Astrocyte (in vitro differentiated cells and primary cell): ENCODE measurements at regions not wholly inside any gene's neighbourhood (a gene's known extent, or its start where the extent isn't known, plus 50 kb on each side); places are given as distances from the start of the nearest gene placed in this dataset.

Source experiments
- DNase-seq: peaks from one replicate; pipeline ENCODE4 v3.0.0-alpha.2; 2010; ENCODE audit warnings: low read depth
- FAIRE-seq: peaks from 2 replicates; lab custom pipeline; 2011; peaks lifted over from hg19 to GRCh38; lab: Jason Lieb, UNC
- H2AFZ ChIP-seq: 2 replicates; pipeline ENCODE4 v1.6.0; 2012; ENCODE audit warnings: low read depth, low read length, inconsistent platforms
- H3K27ac ChIP-seq: 2 replicates; pipeline ENCODE4 v1.5.1; 2011; ENCODE audit warnings: low read depth, low read length, inconsistent platforms
- H3K27me3 ChIP-seq: 2 replicates; pipeline ENCODE4 v1.6.0; 2011; ENCODE audit warnings: low read length, inconsistent platforms; ENCODE audit not compliant: insufficient read depth
- H3K36me3 ChIP-seq: 2 replicates; pipeline ENCODE4 v1.5.1; 2011; ENCODE audit warnings: low read length, inconsistent platforms; ENCODE audit not compliant: insufficient read depth
- H3K4me1 ChIP-seq: 2 replicates; pipeline ENCODE4 v1.5.1; 2011; ENCODE audit warnings: low read length, inconsistent platforms; ENCODE audit not compliant: insufficient read depth
- H3K4me2 ChIP-seq: 2 replicates; pipeline ENCODE4 v1.6.0; 2012; ENCODE audit warnings: low read length, inconsistent platforms
- H3K4me3 ChIP-seq: 2 replicates; pipeline ENCODE4 v1.5.1; 2011; ENCODE audit warnings: low read depth, mild to moderate bottlenecking, low read length, inconsistent platforms; ENCODE audit not compliant: insufficient read depth
- H3K79me2 ChIP-seq: 2 replicates; pipeline ENCODE4 v1.6.0; 2012; ENCODE audit warnings: mild to moderate bottlenecking, low read length, inconsistent platforms; ENCODE audit not compliant: insufficient read depth
- H3K9ac ChIP-seq: 2 replicates; pipeline ENCODE4 v1.6.0; 2012; ENCODE audit warnings: mild to moderate bottlenecking, low read length, inconsistent platforms
- H3K9me3 ChIP-seq: 2 replicates; pipeline ENCODE4 v1.5.1; 2012; ENCODE audit warnings: low read depth, mild to moderate bottlenecking, low read length, inconsistent platforms; ENCODE audit not compliant: insufficient read depth
- H4K20me1 ChIP-seq: 2 replicates; pipeline ENCODE4 v1.6.0; 2012; ENCODE audit warnings: low read length, inconsistent platforms; ENCODE audit not compliant: insufficient read depth
- H3K27ac Mint-ChIP-seq: one replicate; pipeline ENCODE4 v1.8.0; 2021; ENCODE audit warnings: mild to moderate bottlenecking, mixed read lengths; ENCODE audit not compliant: unreplicated experiment
- H3K27me3 Mint-ChIP-seq: one replicate; pipeline ENCODE4 v1.8.0; 2021; ENCODE audit warnings: low read depth, mixed read lengths; ENCODE audit not compliant: unreplicated experiment
- H3K36me3 Mint-ChIP-seq: one replicate; pipeline ENCODE4 v1.8.0; 2021; ENCODE audit warnings: low read depth, mixed read lengths; ENCODE audit not compliant: unreplicated experiment
- H3K4me1 Mint-ChIP-seq: one replicate; pipeline ENCODE4 v1.8.0; 2021; ENCODE audit warnings: low read depth, mixed read lengths; ENCODE audit not compliant: unreplicated experiment
- H3K4me3 Mint-ChIP-seq: one replicate; pipeline ENCODE4 v1.8.0; 2021; ENCODE audit warnings: mild to moderate bottlenecking, moderate library complexity, mixed read lengths; ENCODE audit not compliant: unreplicated experiment
- H3K9me3 Mint-ChIP-seq: one replicate; pipeline ENCODE4 v1.8.0; 2021; ENCODE audit warnings: mild to moderate bottlenecking, mixed read lengths; ENCODE audit not compliant: unreplicated experiment
- EZH2 ChIP-seq: IDR thresholded peaks from 2 replicates; pipeline ENCODE4 v1.6.1; 2012; ENCODE audit warnings: mild to moderate bottlenecking, low read length, inconsistent platforms; ENCODE audit not compliant: insufficient read depth
- TF ChIP-seq, protein P1 (sequence below): IDR thresholded peaks from 2 replicates; pipeline ENCODE4 v1.5.1; 2011; ENCODE audit warnings: low read depth, mild to moderate bottlenecking, inconsistent platforms, low read length, moderate library complexity; ENCODE audit not compliant: insufficient read depth

DNA sequence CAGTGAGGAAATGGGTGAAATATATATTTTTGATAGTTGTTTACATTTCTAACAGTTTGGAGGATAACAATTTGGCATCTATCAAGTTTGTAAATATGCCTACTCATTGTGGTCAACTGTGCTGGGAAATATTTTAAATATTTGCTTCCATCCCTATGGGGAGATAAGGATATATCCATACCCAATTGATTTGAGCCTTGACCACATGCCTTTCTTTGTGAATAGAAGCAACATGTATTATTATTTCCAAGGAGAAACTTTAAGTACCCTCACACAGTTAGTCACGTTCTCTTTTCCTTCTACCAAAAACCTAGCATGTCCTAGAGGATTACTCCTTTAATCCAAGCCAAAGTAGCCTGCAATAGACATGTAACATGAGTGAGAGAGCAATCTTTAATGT, 245.4 kb upstream of the CBLB start:
- no peak overlapping the region for H3K4me2 ChIP-seq
- H3K27ac Mint-ChIP-seq, result peak overlapping the region; percentile 93
- TF ChIP-seq, protein P1, sequence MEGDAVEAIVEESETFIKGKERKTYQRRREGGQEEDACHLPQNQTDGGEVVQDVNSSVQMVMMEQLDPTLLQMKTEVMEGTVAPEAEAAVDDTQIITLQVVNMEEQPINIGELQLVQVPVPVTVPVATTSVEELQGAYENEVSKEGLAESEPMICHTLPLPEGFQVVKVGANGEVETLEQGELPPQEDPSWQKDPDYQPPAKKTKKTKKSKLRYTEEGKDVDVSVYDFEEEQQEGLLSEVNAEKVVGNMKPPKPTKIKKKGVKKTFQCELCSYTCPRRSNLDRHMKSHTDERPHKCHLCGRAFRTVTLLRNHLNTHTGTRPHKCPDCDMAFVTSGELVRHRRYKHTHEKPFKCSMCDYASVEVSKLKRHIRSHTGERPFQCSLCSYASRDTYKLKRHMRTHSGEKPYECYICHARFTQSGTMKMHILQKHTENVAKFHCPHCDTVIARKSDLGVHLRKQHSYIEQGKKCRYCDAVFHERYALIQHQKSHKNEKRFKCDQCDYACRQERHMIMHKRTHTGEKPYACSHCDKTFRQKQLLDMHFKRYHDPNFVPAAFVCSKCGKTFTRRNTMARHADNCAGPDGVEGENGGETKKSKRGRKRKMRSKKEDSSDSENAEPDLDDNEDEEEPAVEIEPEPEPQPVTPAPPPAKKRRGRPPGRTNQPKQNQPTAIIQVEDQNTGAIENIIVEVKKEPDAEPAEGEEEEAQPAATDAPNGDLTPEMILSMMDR, result no peak
- TF ChIP-seq EZH2, result no peak
- no peaks in the 10 kb centered on the region for H3K27me3 ChIP-seq
- peak; percentile 37 for FAIRE-seq
- peaks cover 7% of the 10 kb centered on the region for H3K4me1 Mint-ChIP-seq
- H3K27me3 Mint-ChIP-seq, result no peaks in the 10 kb centered on the region
- H3K9ac ChIP-seq, result no peak overlapping the region
- H3K27ac ChIP-seq, result peak overlapping the region; percentile 42
- H3K4me3 Mint-ChIP-seq, result no peak overlapping the region
- peaks cover 4% of the 10 kb centered on the region for H3K9me3 Mint-ChIP-seq
- no peaks in the 10 kb centered on the region for H3K36me3 ChIP-seq
- no peaks in the 10 kb centered on the region for H3K79me2 ChIP-seq
- H4K20me1 ChIP-seq, result no peaks in the 10 kb centered on the region
- H3K4me3 ChIP-seq, result no peak overlapping the region
- no peaks in the 10 kb centered on the region for H3K4me1 ChIP-seq
- peak overlapping the region; percentile 10 for H2AFZ ChIP-seq
- H3K9me3 ChIP-seq, result no peaks in the 10 kb centered on the region
- peak; percentile 48 for DNase-seq
- no peaks in the 10 kb centered on the region for H3K36me3 Mint-ChIP-seq

DNA sequence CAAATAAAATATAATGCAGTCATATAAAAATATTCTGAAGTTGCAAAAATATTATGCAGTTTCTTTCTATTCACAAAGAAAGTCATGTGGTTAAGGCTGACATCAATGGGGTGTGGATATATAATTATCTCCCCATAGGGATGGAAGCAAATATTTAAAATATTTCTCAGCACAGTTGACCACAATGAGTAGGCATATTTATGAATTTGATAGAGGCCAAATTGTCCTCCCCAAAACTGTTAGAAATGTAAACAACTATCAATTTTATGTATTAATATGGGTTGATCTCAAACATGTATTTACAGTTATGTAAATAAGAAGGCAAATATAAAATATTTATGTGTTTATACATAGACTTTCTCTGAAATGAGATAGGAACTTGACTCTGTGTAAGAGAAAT, 246.0 kb upstream of the CBLB start:
- Histone ChIP-seq H3K4me2 (no peak overlapping the region), H3K9ac (no peak overlapping the region), H2AFZ (no peak overlapping the region), H3K79me2 (no peaks in the 10 kb centered on the region), H3K27ac (peak overlapping the region; percentile 42), H3K27me3 (no peaks in the 10 kb centered on the region), H3K4me1 (peaks cover under 1% of the 10 kb centered on the region), H3K4me3 (no peak overlapping the region), H3K9me3 (no peaks in the 10 kb centered on the region), H4K20me1 (no peaks in the 10 kb centered on the region), H3K36me3 (no peaks in the 10 kb centered on the region)
- Mint-ChIP-seq H3K4me3 (no peak overlapping the region), H3K27ac (no peak overlapping the region), H3K4me1 (peaks cover 13% of the 10 kb centered on the region), H3K27me3 (no peaks in the 10 kb centered on the region), H3K36me3 (no peaks in the 10 kb centered on the region), H3K9me3 (peaks cover 4% of the 10 kb centered on the region)
- FAIRE-seq (no peak), DNase-seq (peak; percentile 55)
- TF ChIP-seq, protein P1, result no peak
- no peak for TF ChIP-seq EZH2

GRCh38 chr3:106115557-106115956, 246.7 kb upstream of the CBLB start:
- H3K27me3 Mint-ChIP-seq, result no peaks in the 10 kb centered on the region

More at GRCh38 chr3:106115557-106115956, 246.7 kb upstream of the CBLB start:
- H3K4me1 Mint-ChIP-seq, result peaks cover 20% of the 10 kb centered on the region
- Histone ChIP-seq H3K9me3 (no peaks in the 10 kb centered on the region), H3K79me2 (no peaks in the 10 kb centered on the region), H4K20me1 (no peaks in the 10 kb centered on the region), H2AFZ (no peak overlapping the region), H3K4me1 (peaks cover 8% of the 10 kb centered on the region), H3K4me2 (no peak overlapping the region), H3K9ac (no peak overlapping the region), H3K27me3 (no peaks in the 10 kb centered on the region), H3K4me3 (no peak overlapping the region), H3K27ac (no peak overlapping the region), H3K36me3 (no peaks in the 10 kb centered on the region)
- H3K27ac Mint-ChIP-seq, result peak overlapping the region; percentile 87
- peaks cover 4% of the 10 kb centered on the region for H3K9me3 Mint-ChIP-seq
- DNase-seq, result no peak
- H3K36me3 Mint-ChIP-seq, result no peaks in the 10 kb centered on the region
- H3K4me3 Mint-ChIP-seq, result no peak overlapping the region
- TF ChIP-seq EZH2, result no peak
- TF ChIP-seq, protein P1, result no peak
- FAIRE-seq, result no peak
